IMR-90 (cell line): ENCODE measurements at regions not wholly inside any gene's neighbourhood (a gene's known extent, or its start where the extent isn't known, plus 50 kb on each side); places are given as distances from the start of the nearest gene placed in this dataset.

Source experiments
- ATAC-seq: fragments of 200-7000 bp; cut with Tn5 transposase; 2 replicates; pipeline ENCODE4 v1.9.1; 2020; ENCODE audit warnings: low read depth, mild to moderate bottlenecking, moderate library complexity
- BruUV-seq: library from RNA; stranded (reverse); fragments of 400-500 nt; replicated peaks from 2 replicates; lab custom pipeline; 2021; lab: Mats Ljungman, UMichigan
- CTCF ChIA-PET: fragments of 300-600 bp; formaldehyde crosslinking; extraction: SDS; loops from one replicate; lab custom pipeline; 2021; ENCODE audit warnings: antibody characterized with exemption; lab: Yijun Ruan, JAX
- POLR2A ChIA-PET: fragments of 300-600 bp; sonication (Branson Sonifier 250); formaldehyde crosslinking; loops from one replicate; lab custom pipeline; 2022; ENCODE audit warnings: antibody characterized with exemption; ENCODE audit not compliant: unreplicated experiment; lab: Charles Lee
- DNase-seq: peaks from one replicate; pipeline ENCODE4 v3.0.0; 2013
- H2AFZ ChIP-seq: replicated peaks from 2 replicates; pipeline ENCODE3; 2013; ENCODE audit warnings: low read length, mild to moderate bottlenecking; ENCODE audit not compliant: poor library complexity
- H2AK5ac ChIP-seq: 2 replicates; pipeline ENCODE4 v1.6.1; 2013; ENCODE audit warnings: low read depth, low read length, inconsistent platforms
- H2AK9ac ChIP-seq: replicated peaks from 2 replicates; pipeline ENCODE3; 2013; ENCODE audit warnings: mild to moderate bottlenecking, low read depth, low read length, moderate library complexity; ENCODE audit not compliant: poor library complexity
- H2BK120ac ChIP-seq: 2 replicates; pipeline ENCODE4 v1.6.1; 2013; ENCODE audit warnings: low read depth, low read length, inconsistent platforms
- H2BK15ac ChIP-seq: 3 replicates; pipeline ENCODE4 v1.6.1; 2013; ENCODE audit warnings: low read depth, low read length, inconsistent platforms
- H2BK20ac ChIP-seq: 2 replicates; pipeline ENCODE4 v1.6.1; 2013; ENCODE audit warnings: low read depth, mild to moderate bottlenecking, inconsistent platforms, low read length, moderate library complexity
- H2BK5ac ChIP-seq: 2 replicates; pipeline ENCODE4 v1.6.1; 2013; ENCODE audit warnings: mild to moderate bottlenecking, low read depth, low read length, inconsistent platforms; ENCODE audit not compliant: poor library complexity, severe bottlenecking
- H3K14ac ChIP-seq: replicated peaks from 2 replicates; pipeline ENCODE4 v1.6.1; 2013; ENCODE audit warnings: low read depth, low read length, inconsistent platforms
- H3K18ac ChIP-seq: 2 replicates; pipeline ENCODE4 v1.6.1; 2013; ENCODE audit warnings: low read depth, low read length, control low read depth
- H3K23ac ChIP-seq: 2 replicates; pipeline ENCODE4 v1.6.1; 2013; ENCODE audit warnings: low read depth, low read length, inconsistent platforms
- H3K27ac ChIP-seq: 2 replicates; pipeline ENCODE4 v1.5.1; 2013; ENCODE audit warnings: mild to moderate bottlenecking, control low read depth, low read length; ENCODE audit not compliant: insufficient read depth
- H3K27me3 ChIP-seq: 2 replicates; pipeline ENCODE4 v1.6.1; 2013; ENCODE audit warnings: low read length; ENCODE audit not compliant: control insufficient read depth, insufficient read depth
- H3K36me3 ChIP-seq: 2 replicates; pipeline ENCODE4 v1.6.1; 2013; ENCODE audit warnings: low read length, mixed read lengths; ENCODE audit not compliant: control insufficient read depth, insufficient read depth
- H3K4ac ChIP-seq: 2 replicates; pipeline ENCODE4 v1.6.1; 2013; ENCODE audit warnings: low read depth, low read length, inconsistent platforms
- H3K4me1 ChIP-seq: 2 replicates; pipeline ENCODE4 v1.6.1; 2013; ENCODE audit warnings: low read length, mixed read lengths; ENCODE audit not compliant: control insufficient read depth, insufficient read depth
- H3K4me2 ChIP-seq: 2 replicates; pipeline ENCODE4 v1.6.1; 2013; ENCODE audit warnings: low read depth, mild to moderate bottlenecking, control low read depth, low read length, moderate library complexity
- H3K4me3 ChIP-seq: 2 replicates; pipeline ENCODE4 v1.5.1; 2013; ENCODE audit warnings: low read depth, mild to moderate bottlenecking, control low read depth, low read length, moderate library complexity; ENCODE audit not compliant: insufficient read depth
- H3K56ac ChIP-seq: 2 replicates; pipeline ENCODE4 v1.6.1; 2013; ENCODE audit warnings: low read length, inconsistent platforms; ENCODE audit not compliant: insufficient read depth; ENCODE audit errors: extremely low read depth
- H3K79me1 ChIP-seq, 2 experiments: 2 replicates each; pipeline ENCODE4 v1.6.1; 2013; ENCODE audit warnings: low read length in 2 of 2, inconsistent platforms in 1 of 2, low read depth in 1 of 2
- H3K9ac ChIP-seq: 2 replicates; pipeline ENCODE4 v1.6.1; 2013; ENCODE audit warnings: low read depth, low read length, control low read depth
- H3K9me1 ChIP-seq: 2 replicates; pipeline ENCODE4 v1.6.1; 2013; ENCODE audit warnings: low read length, inconsistent platforms; ENCODE audit not compliant: insufficient read depth
- H3K9me3 ChIP-seq: 2 replicates; pipeline ENCODE4 v1.6.1; 2013; ENCODE audit warnings: low read length; ENCODE audit not compliant: control insufficient read depth, insufficient read depth
- H4K20me1 ChIP-seq: 2 replicates; pipeline ENCODE4 v1.6.1; 2013; ENCODE audit warnings: low read length, inconsistent platforms; ENCODE audit not compliant: insufficient read depth
- H4K5ac ChIP-seq: 2 replicates; pipeline ENCODE4 v1.6.1; 2013; ENCODE audit warnings: mild to moderate bottlenecking, low read depth, low read length, control low read depth
- H4K8ac ChIP-seq, 2 experiments: 2 replicates each; pipeline ENCODE4 v1.6.1; 2013; ENCODE audit warnings: low read depth in 2 of 2, low read length in 2 of 2, control low read depth in 1 of 2, inconsistent platforms in 1 of 2
- H4K91ac ChIP-seq: 2 replicates; pipeline ENCODE4 v1.6.1; 2013; ENCODE audit warnings: low read depth, low read length, inconsistent platforms; ENCODE audit not compliant: insufficient read depth
- BHLHE40 ChIP-seq: fragments of 150-350 bp; IDR thresholded peaks from 2 replicates; pipeline ENCODE4 v1.6.1; 2016; ENCODE audit warnings: mild to moderate bottlenecking, low read depth, low read length
- CEBPB ChIP-seq: IDR thresholded peaks from 2 replicates; pipeline ENCODE4 v1.6.1; 2012; ENCODE audit warnings: low read depth, low read length, improper control_type of control experiment
- CHD1 ChIP-seq: IDR thresholded peaks from 2 replicates; pipeline ENCODE4 v1.6.1; 2012; ENCODE audit warnings: low read depth, low read length, improper control_type of control experiment
- CTCF ChIP-seq: conservative IDR thresholded peaks from 2 replicates; pipeline ENCODE4 v1.5.1; 2012; ENCODE audit warnings: mild to moderate bottlenecking, low read depth, low read length, improper control_type of control experiment
- FOS ChIP-seq: fragments of 150-350 bp; IDR thresholded peaks from 2 replicates; pipeline ENCODE4 v1.6.1; 2016; ENCODE audit warnings: low read depth, low read length
- NFE2L2 ChIP-seq: fragments of 150-350 bp; IDR thresholded peaks from 2 replicates; pipeline ENCODE4 v1.6.1; 2016; ENCODE audit warnings: low read depth, mild to moderate bottlenecking, low read length
- RCOR1 ChIP-seq: IDR thresholded peaks from 2 replicates; pipeline ENCODE4 v1.6.1; 2012; ENCODE audit warnings: mild to moderate bottlenecking, low read length, improper control_type of control experiment; ENCODE audit not compliant: insufficient replicate concordance
- SMC3 ChIP-seq: fragments of 150-350 bp; IDR thresholded peaks from 2 replicates; pipeline ENCODE4 v1.6.1; 2016; ENCODE audit warnings: low read depth, mild to moderate bottlenecking, antibody characterized with exemption, low read length, moderate library complexity
- WGBS, 2 experiments: methylation state at CpG; one replicate each; pipeline versions ENCODE4 v1.1.5 to v1.1.7; 2013; ENCODE audit warnings: missing lambda C conversion rate in 2 of 2; ENCODE audit not compliant: insufficient read length in 1 of 2; ENCODE audit errors: extremely low coverage in 2 of 2; 5-methylcytosine and 5-hydroxymethylcytosine counted together
- dilution Hi-C: fragments of 300-500 bp; cut with HindIII; formaldehyde crosslinking; loops from one replicate; pipeline ENCODE4 v1.14.3; 2018; ENCODE audit warnings: low sequenced_read_pairs; ENCODE audit not compliant: unreplicated experiment
- in situ Hi-C: fragments of 300-500 bp; cut with MboI; formaldehyde crosslinking; loops from 3 replicates; pipeline ENCODE4 v1.14.3; 2019; ENCODE audit warnings: low sequenced_read_pairs, inconsistent platforms, mixed read lengths
- intact Hi-C: fragments of 100-400 bp; cut with micrococcal nuclease; formaldehyde crosslinking; loops from 2 replicates; pipeline ENCODE4 v1.10.0; 2022

GRCh38 chr3:181565416-181565815, 146.3 kb upstream of the SOX2 start:
- Histone ChIP-seq H3K56ac (no peak overlapping the region), H3K27ac (no peak overlapping the region), H4K5ac (no peak overlapping the region), H3K4me3 (no peak overlapping the region), H4K20me1 (no peaks in the 10 kb centered on the region), H2AK5ac (no peak overlapping the region), H3K9ac (no peak overlapping the region), H2BK120ac (no peak overlapping the region), H3K9me3 (peaks cover 5% of the 10 kb centered on the region), H3K4me1 (no peaks in the 10 kb centered on the region), H3K4me2 (no peak overlapping the region), H3K79me1 (no peaks in the 10 kb centered on the region), H3K4ac (no peak overlapping the region), H3K18ac (no peak overlapping the region), H2BK5ac (no peak overlapping the region), H4K91ac (no peak overlapping the region), H4K8ac (no peak overlapping the region), H3K23ac (no peak overlapping the region), H3K27me3 (no peaks in the 10 kb centered on the region), H2BK15ac (no peak overlapping the region), H2BK20ac (no peak overlapping the region), H2AFZ (no peak overlapping the region), H3K36me3 (no peaks in the 10 kb centered on the region), H3K14ac (no peak overlapping the region), H2AK9ac (no peak overlapping the region), H3K9me1 (no peaks in the 10 kb centered on the region)
- ATAC-seq (no peak), DNase-seq (no peak)
- no TSS peak for BruUV-seq
- TF ChIP-seq SMC3 (no peak), CHD1 (no peak), CTCF (no peak), FOS (no peak), BHLHE40 (no peak), CEBPB (no peak), RCOR1 (no peak), NFE2L2 (no peak)
- in situ Hi-C loops, result no loop called here
- intact Hi-C loops, result no loop called here
- 0% methylated on average over 1 of the region's 3 CpGs; no CpG with 5 or more reads in 1 of the 2 experiments for WGBS, 2 experiments
- POLR2A ChIA-PET, result no interaction called here
- dilution Hi-C loops, result no loop called here
- CTCF ChIA-PET, result no interaction called here
